ENCODE measurements at regions not wholly inside any gene's neighbourhood (a gene's known extent, or its start where the extent isn't known, plus 50 kb on each side); places are given as distances from the start of the nearest gene placed in this dataset.

GRCh38 chr1:59005491-59006288 lies 221.8 kb upstream of the JUN start:
- DNase-seq (ENCODE audit: low spot score): no peak

GRCh38 chr1:59006289-59006658 lies 222.4 kb upstream of the JUN start:
- no peak for DNase-seq (ENCODE audit: low spot score)

DNA sequence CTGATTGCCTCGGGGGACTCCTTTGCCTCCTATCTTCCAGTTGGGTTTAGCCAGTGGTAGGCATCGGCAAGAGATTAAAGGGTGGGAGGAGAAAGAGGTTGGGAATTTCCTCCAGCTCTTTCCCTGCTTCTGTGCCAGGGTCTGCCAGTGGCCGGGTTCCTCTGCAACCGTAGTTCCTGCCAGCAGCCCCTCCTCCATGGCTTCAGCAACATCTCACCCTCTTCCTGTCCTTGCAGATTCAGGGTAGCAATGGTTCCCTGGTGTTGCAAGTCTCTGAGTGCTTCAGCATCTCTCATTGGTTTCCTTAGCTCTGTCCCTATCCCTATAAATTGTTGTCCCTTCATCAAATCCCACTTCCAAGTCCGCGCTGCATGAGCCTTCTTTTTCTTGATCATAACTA lies 223.1 kb upstream of the JUN start:
- DNase-seq (ENCODE audit: low spot score): no peak

GRCh38 chr1:59007429-59007819 lies 223.6 kb upstream of the JUN start:
- no peak for DNase-seq (ENCODE audit: low spot score)

DNA sequence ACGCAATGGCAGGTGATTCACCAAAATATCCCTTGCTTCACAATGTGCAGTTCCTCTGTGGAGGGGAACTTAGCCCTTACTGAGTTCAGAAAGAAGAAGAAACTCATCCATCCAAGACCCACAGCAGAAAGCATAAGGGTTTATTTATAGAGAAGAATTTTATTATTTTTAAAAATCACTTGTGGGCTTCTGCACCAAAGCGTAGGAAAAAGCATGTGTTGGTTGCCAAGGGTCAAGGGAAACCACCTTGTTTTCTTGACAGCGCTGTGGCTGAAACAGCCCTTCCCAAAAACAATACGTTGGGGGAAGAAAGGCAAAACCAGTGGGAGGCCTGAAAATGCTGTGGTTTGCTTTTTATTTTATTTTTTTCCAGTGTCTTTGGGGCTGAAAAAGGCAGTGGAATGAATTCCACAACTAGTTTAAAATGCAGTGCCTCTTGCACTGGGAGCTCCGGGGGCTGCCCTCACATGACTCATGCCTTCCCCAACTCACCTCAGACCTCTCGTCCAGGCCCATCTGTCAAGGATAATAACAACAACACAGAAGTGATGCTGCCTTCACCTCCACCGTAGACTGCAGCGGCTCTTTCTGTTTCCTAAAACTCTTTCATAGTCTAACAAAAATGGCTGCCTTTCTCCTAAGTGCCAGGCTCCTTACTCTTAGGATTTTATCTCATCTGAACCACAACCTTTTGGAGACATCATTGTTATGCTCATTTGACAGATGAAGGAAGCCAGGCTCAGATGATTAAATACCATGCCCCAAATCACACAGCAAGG lies 224.2 kb upstream of the JUN start:
- no peak for DNase-seq (ENCODE audit: low spot score)

- DNase-seq (ENCODE audit: low spot score): no peak
These were observed 224.9 kb upstream of the JUN start for GRCh38 chr1:59008599-59009347.

- no peak for DNase-seq (ENCODE audit: low spot score)
These were observed 227.8 kb upstream of the JUN start for GRCh38 chr1:59011663-59012062.

GRCh38 chr1:59012378-59012777 lies 228.5 kb upstream of the JUN start:
- DNase-seq (ENCODE audit: low spot score): no peak

- peak; percentile 67 for DNase-seq (ENCODE audit: low spot score)
These were observed 229.6 kb upstream of the JUN start for GRCh38 chr1:59013276-59013927.

DNA sequence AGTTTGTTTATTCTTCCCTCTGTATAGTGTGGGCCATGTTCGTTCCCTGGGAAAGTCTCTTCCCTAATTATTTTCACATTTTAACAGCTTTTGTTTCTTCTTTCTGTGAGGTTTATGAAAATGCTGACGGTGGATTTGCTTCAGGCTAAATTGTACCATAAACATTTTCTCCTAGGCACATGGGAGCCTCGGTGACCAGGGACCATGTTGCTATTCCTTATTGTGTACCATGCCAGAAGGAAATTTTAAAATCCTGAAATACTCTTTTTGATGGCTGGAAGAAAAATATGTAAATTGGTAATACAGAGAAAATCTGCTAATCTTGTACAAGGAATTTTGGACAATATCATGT lies 230.1 kb upstream of the JUN start:
- no peak for DNase-seq (ENCODE audit: low spot score)

DNA sequence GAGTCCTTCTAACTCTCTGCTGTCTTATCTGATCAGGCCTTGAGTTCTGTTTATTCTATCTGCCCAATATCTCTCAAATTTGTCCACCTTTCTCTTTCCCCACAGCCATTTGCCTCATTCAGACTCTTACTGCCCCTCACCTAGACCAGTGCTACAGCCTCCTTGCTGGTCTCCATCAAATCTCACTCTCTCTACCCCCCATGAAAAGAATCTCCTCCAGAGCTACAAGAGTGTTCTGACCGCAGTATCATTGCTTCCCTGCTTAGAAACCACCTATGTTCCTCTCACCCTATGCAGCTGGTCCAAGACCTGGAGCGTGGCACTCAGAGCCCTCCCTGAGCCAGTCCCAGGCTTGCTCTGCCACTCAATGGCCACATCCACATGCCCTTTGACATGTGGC lies 231.0 kb upstream of the JUN start:
- DNase-seq (ENCODE audit: low spot score): no peak

DNA sequence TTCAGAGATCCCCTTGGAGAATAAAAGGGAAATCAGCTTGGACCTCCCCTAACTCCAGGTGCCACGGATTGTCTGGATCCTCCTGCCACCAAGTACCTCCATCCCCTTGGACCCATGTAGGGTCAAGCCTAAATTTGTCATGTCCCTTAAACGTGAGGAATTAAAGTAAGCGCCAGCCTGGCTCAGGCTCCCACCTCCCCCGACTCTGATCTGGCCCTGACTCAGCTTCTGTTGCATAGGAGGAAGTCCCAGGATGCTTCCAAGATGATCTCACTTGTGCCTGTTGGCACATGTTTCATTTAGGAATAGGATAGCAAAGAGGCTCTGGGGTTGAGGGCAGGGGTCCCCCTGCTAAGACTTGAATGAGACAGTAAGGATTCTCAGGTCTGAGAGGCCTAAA lies 231.9 kb upstream of the JUN start:
- no peak for DNase-seq (ENCODE audit: low spot score)

- DNase-seq (ENCODE audit: low spot score): no peak
These were observed 232.5 kb upstream of the JUN start for GRCh38 chr1:59016390-59016789.

- DNase-seq (ENCODE audit: low spot score): no peak
These were observed 233.8 kb upstream of the JUN start for GRCh38 chr1:59017501-59018231.

- no peak for DNase-seq (ENCODE audit: low spot score)
These were observed 234.6 kb upstream of the JUN start for GRCh38 chr1:59018446-59018845.

DNA sequence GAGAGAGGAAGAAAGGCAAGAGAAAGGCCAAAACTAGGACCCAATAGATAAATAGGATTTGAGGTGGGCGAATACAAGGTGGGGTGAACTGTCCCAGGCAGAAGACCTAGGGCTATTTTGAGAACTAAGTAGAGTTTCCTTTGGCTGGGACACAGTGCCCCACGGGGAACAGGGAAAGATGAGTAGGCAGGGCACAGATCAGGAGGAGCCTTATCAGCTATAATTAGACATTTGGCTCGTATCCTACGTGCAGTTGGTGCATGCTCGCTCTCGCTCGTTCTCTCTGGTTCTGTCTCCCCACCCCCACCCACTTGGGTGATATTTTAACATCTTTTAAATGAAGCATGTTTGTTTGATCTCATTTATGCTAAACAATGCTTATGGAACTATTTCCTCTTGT lies 235.0 kb upstream of the JUN start:
- no peak for DNase-seq (ENCODE audit: low spot score)

DNA sequence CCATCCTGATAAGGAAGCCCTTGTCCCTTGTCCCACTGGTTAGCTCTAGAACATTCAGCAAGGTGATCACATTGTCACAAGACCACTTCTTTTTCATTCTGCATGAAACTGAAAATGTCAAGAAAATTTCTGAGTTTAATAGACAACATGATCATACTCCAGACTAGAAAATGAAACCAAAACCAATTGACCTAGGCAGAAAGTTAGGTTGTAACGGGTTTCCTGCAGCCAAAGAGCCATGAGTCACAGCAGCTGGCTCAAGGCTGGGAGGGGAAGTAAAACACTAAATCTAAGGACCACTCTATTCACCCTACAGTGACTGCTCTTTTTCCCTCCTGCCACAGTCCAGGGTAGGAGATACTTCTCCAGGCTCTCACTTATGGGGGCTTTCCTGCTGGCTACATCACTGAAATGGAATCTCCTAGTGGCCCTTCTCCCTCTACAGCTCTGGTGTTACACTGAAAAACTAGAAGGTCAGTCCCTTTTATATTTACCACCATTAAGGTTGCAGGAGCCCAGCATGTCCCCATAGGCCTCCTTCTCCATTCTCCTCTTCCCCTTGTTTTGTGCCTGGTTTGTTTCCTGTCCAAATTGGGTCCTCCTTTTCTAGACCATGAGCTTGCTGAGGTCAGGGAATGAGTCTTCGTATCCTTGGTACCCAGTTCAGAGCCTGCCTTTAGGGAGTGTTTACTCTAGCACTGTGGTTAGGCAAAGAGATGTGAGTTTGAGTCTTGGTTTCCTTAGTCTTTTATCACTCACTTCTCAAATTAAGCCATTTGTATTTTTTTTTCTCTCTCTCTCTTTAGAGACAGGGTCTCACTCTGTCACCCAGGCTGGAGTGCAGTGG lies 236.5 kb upstream of the JUN start:
- no peak for DNase-seq (ENCODE audit: low spot score)

GRCh38 chr1:59022199-59022598 lies 238.4 kb upstream of the JUN start:
- DNase-seq (ENCODE audit: low spot score): no peak

- DNase-seq (ENCODE audit: low spot score): no peak
These were observed 239.0 kb upstream of the JUN start for GRCh38 chr1:59022799-59023198.

DNA sequence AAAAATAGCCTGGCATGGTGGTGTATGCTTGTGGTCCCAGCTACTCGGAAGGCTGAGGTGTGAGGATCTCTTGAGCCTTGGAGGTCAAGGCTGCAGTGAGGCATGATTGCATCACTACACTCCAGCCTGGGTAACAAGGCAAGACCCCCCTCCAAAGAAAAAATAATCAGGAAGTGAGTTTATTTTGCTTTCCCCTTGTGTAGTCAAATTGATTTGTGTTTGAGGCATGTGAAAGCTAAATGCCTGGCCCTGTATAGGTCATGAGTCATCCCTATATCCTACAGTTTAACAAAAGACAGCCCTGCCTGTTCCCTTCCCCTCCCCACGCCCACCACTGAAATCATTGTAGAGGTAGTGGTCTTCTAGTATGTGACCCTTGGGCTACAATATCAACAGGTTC lies 241.4 kb upstream of the JUN start:
- no peak for DNase-seq (ENCODE audit: low spot score)

- no peak for DNase-seq (ENCODE audit: low spot score)
These were observed 242.1 kb upstream of the JUN start for GRCh38 chr1:59025898-59026426.
